HG02943 (cell line): ENCODE measurements at regions not wholly inside any gene's neighbourhood (a gene's known extent, or its start where the extent isn't known, plus 50 kb on each side); places are given as distances from the start of the nearest gene placed in this dataset.
"Not testable (repeated sequence)": the region's sequence is repeated elsewhere in the genome, so short reads cannot be mapped to it uniquely, and the experiment has no call there.

Experiments
- ATAC-seq: cut with Tn5 transposase; IDR thresholded peaks from one replicate; pipeline ENCODE4 v1.9.1; 2021; ENCODE audit warnings: mild to moderate bottlenecking, low read depth, moderate library complexity; ENCODE audit not compliant: unreplicated experiment

DNA sequence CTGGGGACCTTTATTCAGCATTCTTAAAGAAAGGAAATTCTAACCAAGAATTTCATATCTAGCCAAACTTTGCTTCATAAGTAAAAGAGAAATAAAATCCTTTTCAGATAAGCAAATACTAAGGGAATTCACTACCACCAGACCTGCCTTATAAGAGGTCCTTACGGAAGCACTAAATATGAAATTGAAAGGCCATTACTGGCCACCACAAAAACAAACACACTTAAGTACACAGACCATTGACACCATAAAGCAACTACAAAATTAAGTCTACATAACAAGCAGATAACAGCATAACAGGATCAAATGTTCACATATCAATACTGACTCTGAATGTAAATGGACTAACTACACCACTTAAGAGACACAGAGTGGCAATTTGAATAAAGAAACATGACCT, 361.4 kb upstream of the POU5F2 start:
- no peak for ATAC-seq

GRCh38 chr5:94097384-94097783, 356.0 kb upstream of the POU5F2 start:
- ATAC-seq: not testable (repeated sequence)

GRCh38 chr5:94094793-94095441, 353.5 kb upstream of the POU5F2 start:
- no peak for ATAC-seq

- no peak for ATAC-seq
Observed at GRCh38 chr5:94093300-94093699, 351.9 kb upstream of the POU5F2 start.

DNA sequence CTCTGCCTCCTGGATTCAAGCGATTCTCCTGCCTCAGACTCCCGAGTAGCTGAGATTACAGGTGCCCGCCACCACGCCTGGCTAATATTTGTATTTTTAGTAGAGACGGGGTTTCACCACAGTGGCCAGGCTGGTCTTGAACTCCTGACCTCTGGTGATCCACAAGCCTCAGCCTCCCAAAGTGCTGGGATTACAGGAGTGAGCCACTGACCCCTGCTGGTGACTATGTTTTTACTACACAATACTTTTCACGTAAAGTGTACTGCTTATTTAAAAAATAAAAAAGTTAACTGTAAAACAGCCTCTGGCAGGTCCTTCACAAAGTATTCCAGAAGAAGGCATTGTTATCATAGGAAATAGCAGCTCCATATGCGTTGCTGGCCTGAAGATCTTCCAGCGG, 345.2 kb upstream of the POU5F2 start:
- not testable (repeated sequence) for ATAC-seq

DNA sequence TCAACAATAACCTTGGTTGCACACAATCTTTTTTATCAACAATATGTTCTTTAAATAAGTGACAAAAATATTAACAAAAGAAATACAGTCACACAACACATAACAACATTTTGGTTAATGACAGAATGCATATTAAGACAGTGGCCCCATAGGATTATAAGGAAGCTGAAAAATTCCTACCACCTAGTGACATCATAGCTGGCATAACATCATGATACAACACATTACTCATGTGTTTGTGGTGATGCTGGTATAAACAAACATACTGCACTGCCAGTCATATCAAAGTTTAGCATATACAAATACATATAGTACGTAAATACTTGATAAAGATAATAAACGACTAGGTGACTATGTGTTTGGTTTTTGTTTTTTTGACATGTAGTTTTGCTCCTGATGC, 344.8 kb upstream of the POU5F2 start:
- no peak for ATAC-seq

DNA sequence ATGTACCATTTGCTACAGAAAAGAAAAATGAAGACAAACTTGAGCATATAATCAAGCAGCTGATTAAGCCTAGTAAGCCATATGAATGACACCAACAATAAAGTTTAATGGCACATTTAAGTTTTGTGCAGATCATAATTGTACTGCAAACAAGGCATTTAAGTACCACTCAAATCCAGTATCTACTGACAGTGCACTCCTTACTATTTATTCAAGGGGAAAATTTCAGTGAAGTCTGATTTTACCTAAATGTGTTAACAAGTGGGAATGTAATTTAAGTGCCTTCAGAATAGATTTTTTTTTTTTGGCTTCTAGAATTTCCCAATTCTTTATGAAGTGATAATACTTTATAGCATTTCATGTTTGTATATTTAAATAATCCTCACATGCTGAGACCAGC, 341.0 kb upstream of the POU5F2 start:
- ATAC-seq: no peak

DNA sequence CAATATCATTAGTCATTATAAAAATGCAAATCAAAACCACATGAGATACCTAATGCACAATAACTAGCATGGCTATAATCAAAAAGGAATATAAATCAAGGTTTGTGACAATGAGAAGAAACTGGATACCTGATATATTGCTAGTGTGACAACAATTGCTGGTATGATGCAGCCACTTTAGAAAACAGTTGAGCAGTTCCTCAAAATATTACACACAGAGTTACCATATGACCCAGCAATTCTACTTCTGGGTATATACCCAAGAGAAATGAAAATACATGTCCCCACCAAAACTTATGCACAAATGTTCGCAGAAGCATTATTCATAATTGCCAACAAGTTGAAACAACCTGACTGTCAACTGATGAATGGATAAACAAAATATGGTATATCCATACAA, 339.7 kb upstream of the POU5F2 start:
- ATAC-seq: no peak

DNA sequence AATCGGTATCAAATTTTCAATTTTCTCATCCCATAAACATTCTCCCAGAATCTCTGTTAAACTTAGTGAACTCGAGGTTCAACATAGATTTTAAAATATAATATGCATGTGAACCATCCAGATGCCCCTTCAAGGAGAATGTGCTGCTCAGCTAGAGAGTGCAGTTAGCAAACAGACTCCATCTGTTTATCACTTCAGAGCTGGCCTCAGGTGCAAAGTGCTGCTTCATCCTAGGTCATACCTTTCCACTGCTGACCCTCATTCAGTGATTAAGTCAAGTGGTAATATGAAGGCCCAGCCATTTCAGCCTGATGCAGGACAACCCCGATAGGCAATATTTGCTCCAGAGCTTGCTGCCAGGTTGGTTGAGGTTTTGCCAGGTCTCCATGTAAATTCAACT, 339.0 kb upstream of the POU5F2 start:
- ATAC-seq: no peak

GRCh38 chr5:94072116-94072515, 330.7 kb upstream of the POU5F2 start:
- ATAC-seq: no peak

- ATAC-seq: no peak
Observed at GRCh38 chr5:94066437-94067207, 325.2 kb upstream of the POU5F2 start.

- ATAC-seq: no peak
Observed at GRCh38 chr5:94064025-94064424, 322.6 kb upstream of the POU5F2 start.

DNA sequence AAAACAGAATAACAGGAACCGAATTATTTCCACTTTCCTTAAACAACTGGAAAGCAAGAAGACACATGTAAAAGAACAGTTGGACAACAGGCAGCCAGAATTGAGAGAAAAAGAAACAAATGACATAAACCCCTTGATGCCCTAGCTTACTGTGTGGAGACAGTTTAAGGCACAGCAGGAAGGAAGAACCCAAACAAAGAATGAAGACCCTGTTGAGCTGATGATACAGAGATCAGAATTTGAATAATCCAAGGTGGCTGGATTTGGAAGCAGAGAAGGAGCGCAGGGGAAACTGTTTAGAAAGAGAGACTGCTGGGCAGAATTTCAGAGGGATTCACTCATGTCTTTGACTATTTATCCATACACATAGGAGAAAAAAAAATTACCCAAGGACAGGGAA, 316.3 kb upstream of the POU5F2 start:
- ATAC-seq: no peak

DNA sequence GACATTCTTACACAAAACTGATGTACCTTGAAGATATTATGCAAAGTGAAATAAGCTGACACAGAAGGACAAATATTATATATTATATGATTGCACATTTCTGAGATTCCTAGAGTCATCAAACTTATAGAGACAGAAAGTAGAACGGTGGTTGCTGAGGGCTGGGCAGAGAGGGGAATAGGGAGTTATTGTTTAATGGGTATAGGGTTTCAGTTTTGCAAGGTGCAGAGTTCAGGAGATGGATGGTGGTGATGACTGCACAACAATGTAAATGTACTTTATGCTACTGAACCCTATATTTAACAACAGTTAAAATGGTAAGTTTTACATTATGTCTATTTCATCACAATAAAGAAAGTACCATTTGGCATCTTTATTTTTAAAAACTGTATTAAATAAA, 315.8 kb upstream of the POU5F2 start:
- ATAC-seq: peak; percentile 85

- ATAC-seq: not testable (repeated sequence)
Observed at GRCh38 chr5:94049307-94049922, 308.0 kb upstream of the POU5F2 start.

DNA sequence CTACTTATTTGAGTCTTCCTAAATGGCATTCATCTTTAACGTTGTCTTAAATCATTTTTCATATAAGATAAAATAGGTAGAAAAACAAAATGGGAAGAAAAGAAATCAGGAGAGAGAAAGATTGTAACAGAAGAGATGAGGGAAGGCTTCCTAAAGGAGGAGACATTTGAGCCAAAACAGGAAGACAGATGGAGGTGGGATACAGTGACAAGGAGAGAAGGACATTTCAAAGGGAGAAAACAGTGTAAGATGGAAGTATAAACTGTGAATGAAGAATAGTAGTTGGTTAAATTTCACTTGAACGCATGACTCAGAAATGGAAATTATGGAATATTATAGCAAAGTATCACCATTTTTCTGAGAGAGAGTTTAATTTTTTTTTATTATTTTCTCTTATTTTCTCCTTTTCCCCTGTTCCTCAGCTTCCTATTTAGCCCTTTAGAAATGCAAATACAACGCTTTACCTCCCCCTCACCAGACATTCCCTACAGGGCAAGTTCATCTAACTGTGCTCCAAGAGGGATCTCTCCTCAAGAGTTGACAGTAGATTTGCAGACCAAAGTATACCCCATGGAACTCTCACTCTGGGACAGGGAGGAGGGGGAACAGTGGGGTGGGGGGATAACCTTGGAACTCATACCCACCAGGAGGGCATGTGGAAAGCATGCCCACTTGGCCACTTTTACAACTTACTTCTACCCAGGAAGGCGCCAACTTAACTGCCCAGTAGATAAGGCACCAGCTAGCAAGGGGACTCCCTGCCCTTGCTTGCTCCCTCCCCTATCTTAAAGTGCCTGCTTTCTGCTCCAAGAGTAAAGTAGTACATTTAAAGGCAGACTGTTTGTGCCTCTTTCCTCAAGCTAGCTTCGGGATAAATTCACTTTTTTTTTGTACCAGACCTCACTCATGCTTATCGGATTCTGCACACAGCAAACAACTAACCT, 304.7 kb upstream of the POU5F2 start:
- no peak for ATAC-seq

GRCh38 chr5:94043311-94043710, 301.9 kb upstream of the POU5F2 start:
- ATAC-seq: no peak

DNA sequence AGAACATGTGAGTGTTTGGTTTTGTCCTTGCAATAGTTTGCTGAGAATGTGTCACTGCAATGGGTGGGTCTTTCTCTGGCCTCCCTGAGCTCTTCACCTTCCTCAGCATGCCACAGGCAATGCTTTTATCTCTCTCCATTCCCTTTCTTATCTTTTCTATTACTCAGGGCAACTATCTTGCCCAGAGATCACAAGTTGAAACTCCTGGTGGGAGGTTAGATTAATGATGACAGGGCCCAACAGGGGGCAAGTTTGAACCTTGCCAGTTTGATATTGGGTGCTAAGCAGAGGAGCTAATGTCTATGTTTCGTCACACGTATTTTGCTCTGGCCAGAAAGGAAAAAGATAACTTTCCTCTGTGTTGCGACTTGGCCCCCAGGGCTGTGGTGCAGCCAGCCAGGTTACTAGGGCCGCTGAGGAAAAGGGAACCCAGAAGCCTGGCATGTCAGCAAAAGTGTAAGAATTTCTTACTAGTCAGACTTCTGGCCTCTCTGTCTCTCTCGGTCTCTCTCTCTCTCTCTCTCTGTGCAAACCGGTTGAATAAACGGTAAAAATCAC, 299.3 kb upstream of the POU5F2 start:
- ATAC-seq: no peak

GRCh38 chr5:94039101-94039500, 297.7 kb upstream of the POU5F2 start:
- ATAC-seq: no peak

GRCh38 chr5:94031631-94032030, 290.2 kb upstream of the POU5F2 start:
- no peak for ATAC-seq
